Esophagus squamous epithelium (tissue), 4 donors: ENCODE measurements at regions not wholly inside any gene's neighbourhood (a gene's known extent, or its start where the extent isn't known, plus 50 kb on each side); places are given as distances from the start of the nearest gene placed in this dataset.

Experiments used
- CTCF ChIP-seq, 6 experiments: fragments of 450-650 bp in 4 of 6; fragments of 200-600 bp in 2 of 6; sonication (generic) in 2 of 6; IDR thresholded peaks; one replicate each; pipeline ENCODE4 v1.5.1; 2016 to 2019; ENCODE audit warnings: antibody characterized with exemption in 6 of 6, mild to moderate bottlenecking in 4 of 6, moderate library complexity in 4 of 6
- POLR2A ChIP-seq, 4 donors: fragments of 450-650 bp; IDR thresholded peaks; one replicate each; pipeline ENCODE4 v1.6.1; 2017; ENCODE audit warnings: antibody characterized with exemption in 4 of 4, mild to moderate bottlenecking in 4 of 4, moderate library complexity in 3 of 4

- no peak for TF ChIP-seq CTCF (IDR thresholded peaks at IDR 0.05)
- no peak for TF ChIP-seq POLR2A (IDR thresholded peaks at IDR 0.05)
These were observed 70.6 kb upstream of the ADARB2 start for GRCh38 chr10:1807924-1808323.
